ENCODE measurements at regions not wholly inside any gene's neighbourhood (a gene's known extent, or its start where the extent isn't known, plus 50 kb on each side); places are given as distances from the start of the nearest gene placed in this dataset.

GRCh38 chr3:72069543-72069942 is 284.6 kb upstream of the PROK2 start:
- Histone ChIP-seq H3K18ac (ENCODE audit: extremely low read depth, low read length) (no peak overlapping the region), H3K4me2 (ENCODE audit: insufficient read depth in 1 of 2, low read depth in 2 of 2, low read length in 2 of 2) (no peak overlapping the region), H3K23ac (ENCODE audit: insufficient read length) (no peak overlapping the region), H3K23me2 (ENCODE audit: low read depth, low read length) (no peaks in the 10 kb centered on the region), H2BK12ac (ENCODE audit: low read depth, low read length) (no peak overlapping the region), H2AFZ (ENCODE audit: low read length) (no peak overlapping the region), H3K14ac (ENCODE audit: insufficient read length) (no peak overlapping the region), H3K79me1 (ENCODE audit: low read depth, low read length) (no peaks in the 10 kb centered on the region), H2BK15ac (ENCODE audit: low read length) (no peak overlapping the region), H3K27ac (ENCODE audit: low read depth, low read length) (no peak overlapping the region), H3K9ac (replicated peaks in 1 of 4; ENCODE audit: extremely low read depth in 1 of 4, low read depth in 3 of 4, low read length in 3 of 4) (no peak overlapping the region), H4K5ac (ENCODE audit: insufficient read length, low read depth, low read length) (no peak overlapping the region), H2BK120ac (replicated peaks; ENCODE audit: low read depth, low read length) (no peak overlapping the region), H4K20me1 (replicated peaks in 1 of 2; ENCODE audit: control insufficient read depth in 1 of 2, insufficient read depth in 2 of 2, low read length in 2 of 2) (no peaks in the 10 kb centered on the region), H4K8ac (ENCODE audit: extremely low read depth, insufficient read depth, low read length) (no peak overlapping the region), H2BK20ac (ENCODE audit: low read length) (no peak overlapping the region), H4K91ac (replicated peaks; ENCODE audit: insufficient read length, low read length) (no peak overlapping the region), H3K56ac (replicated peaks; ENCODE audit: insufficient read length, low read depth, low read length) (no peak overlapping the region), H2BK5ac (ENCODE audit: low read depth, low read length) (no peak overlapping the region), H3K79me2 (ENCODE audit: control insufficient read depth in 1 of 2, insufficient read depth in 2 of 2, low read length in 2 of 2) (no peaks in the 10 kb centered on the region), H3K4me1 (replicated peaks in 1 of 4; ENCODE audit: control insufficient read depth in 3 of 4, insufficient read depth in 4 of 4, low read length in 3 of 4) (no peaks in the 10 kb centered on the region), H3K9me3 (ENCODE audit: insufficient read depth in 2 of 2, low read depth in 1 of 2, low read length in 1 of 2) (no peaks in the 10 kb centered on the region), H3K36me3 (ENCODE audit: control insufficient read depth in 2 of 4, insufficient read depth in 4 of 4, low read length in 3 of 4) (no peaks in the 10 kb centered on the region), H3K27me3 (replicated peaks in 1 of 4; ENCODE audit: control insufficient read depth in 3 of 4, extremely low read depth in 1 of 4, insufficient read depth in 3 of 4, low read length in 3 of 4) (no peaks in the 10 kb centered on the region), H3K4me3 (ENCODE audit: extremely low read depth in 1 of 4, insufficient read depth in 2 of 4, low read depth in 3 of 4, low read length in 4 of 4) (no peak overlapping the region), H3K4ac (replicated peaks; ENCODE audit: insufficient read length, low read depth, low read length) (no peak overlapping the region), H2AK5ac (ENCODE audit: low read depth, low read length) (no peak overlapping the region)
- ChIA-PET POLR2A (ENCODE audit: partially characterized antibody) (no interaction called here), CTCF (ENCODE audit: partially characterized antibody) (interaction anchor here (1.2 to 3.1 kb wide), 3 partner anchors 8 to 753 kb away, joined by 3 to 7 read pairs (median 7); no protein-coding TSS in a partner anchor)
- no peak for FAIRE-seq
- DNase-seq (ENCODE audit: low read depth in 1 of 2, low spot score in 2 of 2): no peak
- TF ChIP-seq KDM4A (IDR thresholded peaks at IDR 0.05; ENCODE audit: low read depth, low read length, severe bottlenecking) (no peak), SP2 (IDR thresholded peaks at IDR 0.05; ENCODE audit: low read length) (no peak), KDM1A (IDR thresholded peaks at IDR 0.05; ENCODE audit: borderline replicate concordance, low read length) (no peak), CBX8 (IDR thresholded peaks at IDR 0.05; ENCODE audit: borderline replicate concordance, low read depth, low read length) (no peak), NANOG (IDR thresholded peaks at IDR 0.05; ENCODE audit: insufficient read depth, low read depth, low read length, poor library complexity, severe bottlenecking) (no peak), SRF (IDR thresholded peaks at IDR 0.05; ENCODE audit: low read depth, low read length) (no peak), NRF1 (IDR thresholded peaks at IDR 0.05; ENCODE audit: low read depth, low read length) (no peak), PHF8 (conservative IDR thresholded peaks at IDR 0.05; ENCODE audit: low read depth, low read length) (no peak), CTCF (IDR thresholded peaks at IDR 0.05; ENCODE audit: control extremely low read depth in 1 of 3, insufficient read depth in 1 of 3, low read depth in 1 of 3, low read length in 3 of 3) (no peak), EGR1 (IDR thresholded peaks at IDR 0.05; ENCODE audit: borderline replicate concordance, low read depth, low read length) (no peak), BACH1 (IDR thresholded peaks at IDR 0.05; ENCODE audit: low read length) (no peak), HDAC2 (IDR thresholded peaks at IDR 0.05; ENCODE audit: borderline replicate concordance in 1 of 2, low read depth in 2 of 2, low read length in 2 of 2) (no peak)

All from H1 (cell line).